C4-2B (cell line): ENCODE measurements at regions not wholly inside any gene's neighbourhood (a gene's known extent, or its start where the extent isn't known, plus 50 kb on each side); places are given as distances from the start of the nearest gene placed in this dataset.
"Not testable (repeated sequence)": the region's sequence is repeated elsewhere in the genome, so short reads cannot be mapped to it uniquely, and the experiment has no call there.

Source experiments
- H3K27ac ChIP-seq: fragments of 450-650 bp; 2 replicates; pipeline ENCODE4 v1.5.1; 2017
- ZFX ChIP-seq: fragments of 450-650 bp; IDR thresholded peaks from 2 replicates; pipeline ENCODE4 v1.6.1; 2017
- TF ChIP-seq, protein P1 (sequence below): fragments of 450-650 bp; conservative IDR thresholded peaks from 2 replicates; pipeline ENCODE4 v1.5.1; 2017; ENCODE audit warnings: mild to moderate bottlenecking

DNA sequence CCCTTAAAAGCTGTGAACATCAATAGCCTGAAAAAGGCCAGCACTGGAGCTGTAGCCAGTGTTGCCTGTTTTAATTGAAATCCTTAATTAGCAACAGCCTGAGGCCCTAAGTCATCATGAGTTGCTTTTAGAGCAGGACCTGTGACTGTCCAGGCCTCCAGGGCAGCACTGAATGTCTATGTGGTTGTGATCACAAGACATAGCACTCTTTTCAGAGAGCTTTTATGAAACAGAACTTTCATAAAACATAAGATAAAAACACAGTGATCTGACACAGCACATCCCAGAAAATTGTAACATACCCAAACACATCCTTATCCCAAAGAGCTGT, 85.5 kb upstream of the MYO10 start:
- no peak overlapping the region for H3K27ac ChIP-seq
- no peak for TF ChIP-seq ZFX
- TF ChIP-seq, protein P1, sequence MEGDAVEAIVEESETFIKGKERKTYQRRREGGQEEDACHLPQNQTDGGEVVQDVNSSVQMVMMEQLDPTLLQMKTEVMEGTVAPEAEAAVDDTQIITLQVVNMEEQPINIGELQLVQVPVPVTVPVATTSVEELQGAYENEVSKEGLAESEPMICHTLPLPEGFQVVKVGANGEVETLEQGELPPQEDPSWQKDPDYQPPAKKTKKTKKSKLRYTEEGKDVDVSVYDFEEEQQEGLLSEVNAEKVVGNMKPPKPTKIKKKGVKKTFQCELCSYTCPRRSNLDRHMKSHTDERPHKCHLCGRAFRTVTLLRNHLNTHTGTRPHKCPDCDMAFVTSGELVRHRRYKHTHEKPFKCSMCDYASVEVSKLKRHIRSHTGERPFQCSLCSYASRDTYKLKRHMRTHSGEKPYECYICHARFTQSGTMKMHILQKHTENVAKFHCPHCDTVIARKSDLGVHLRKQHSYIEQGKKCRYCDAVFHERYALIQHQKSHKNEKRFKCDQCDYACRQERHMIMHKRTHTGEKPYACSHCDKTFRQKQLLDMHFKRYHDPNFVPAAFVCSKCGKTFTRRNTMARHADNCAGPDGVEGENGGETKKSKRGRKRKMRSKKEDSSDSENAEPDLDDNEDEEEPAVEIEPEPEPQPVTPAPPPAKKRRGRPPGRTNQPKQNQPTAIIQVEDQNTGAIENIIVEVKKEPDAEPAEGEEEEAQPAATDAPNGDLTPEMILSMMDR, result no peak

DNA sequence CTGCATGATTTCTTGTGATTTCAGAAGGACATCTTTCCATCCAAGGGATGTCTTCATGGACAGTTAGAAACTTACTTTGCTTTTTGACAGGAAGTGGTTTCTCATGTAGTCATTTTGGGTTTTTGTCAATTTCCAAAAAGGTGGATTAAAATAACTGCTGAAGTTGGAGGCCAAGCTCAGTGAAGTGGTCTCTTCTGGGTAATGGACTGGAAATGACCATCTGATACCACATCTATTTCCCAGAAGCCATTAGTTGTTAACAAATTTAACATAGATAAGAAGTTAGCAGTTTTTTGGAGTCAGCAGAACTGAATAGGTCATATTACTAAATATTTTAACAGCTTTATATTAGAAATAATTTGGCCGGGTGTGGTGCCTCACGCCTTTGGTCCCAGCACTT, 86.2 kb upstream of the MYO10 start:
- H3K27ac ChIP-seq, result no peak overlapping the region

DNA sequence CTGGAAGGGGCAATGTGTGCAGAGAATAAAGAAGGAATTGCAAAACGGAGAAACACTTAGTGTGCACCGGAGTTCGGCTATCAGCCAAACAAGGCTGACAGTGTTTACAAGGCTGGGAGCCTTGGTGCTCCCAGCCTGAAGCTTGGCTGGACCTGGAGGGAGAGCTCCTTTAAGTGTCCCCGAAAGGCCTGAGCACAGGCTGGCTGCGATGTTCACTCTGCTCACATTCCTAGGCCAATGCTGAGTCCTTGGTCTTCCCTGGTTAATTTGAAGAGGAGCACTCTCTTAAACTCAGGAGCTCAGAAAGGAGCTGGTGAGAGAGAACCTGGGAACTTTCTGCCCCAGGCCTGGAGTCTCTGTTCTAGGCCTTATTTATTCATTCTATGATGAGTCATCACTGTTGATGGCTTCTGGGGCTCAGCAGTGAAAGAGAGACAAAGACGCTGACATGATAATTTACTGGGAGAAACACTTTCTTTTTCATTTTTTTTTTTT, 88.6 kb upstream of the MYO10 start:
- TF ChIP-seq, protein P1, result no peak
- no peak for TF ChIP-seq ZFX
- no peak overlapping the region for H3K27ac ChIP-seq

More for the DNA sequence above, 86.2 kb upstream of the MYO10 start:
- TF ChIP-seq, protein P1, result no peak

DNA sequence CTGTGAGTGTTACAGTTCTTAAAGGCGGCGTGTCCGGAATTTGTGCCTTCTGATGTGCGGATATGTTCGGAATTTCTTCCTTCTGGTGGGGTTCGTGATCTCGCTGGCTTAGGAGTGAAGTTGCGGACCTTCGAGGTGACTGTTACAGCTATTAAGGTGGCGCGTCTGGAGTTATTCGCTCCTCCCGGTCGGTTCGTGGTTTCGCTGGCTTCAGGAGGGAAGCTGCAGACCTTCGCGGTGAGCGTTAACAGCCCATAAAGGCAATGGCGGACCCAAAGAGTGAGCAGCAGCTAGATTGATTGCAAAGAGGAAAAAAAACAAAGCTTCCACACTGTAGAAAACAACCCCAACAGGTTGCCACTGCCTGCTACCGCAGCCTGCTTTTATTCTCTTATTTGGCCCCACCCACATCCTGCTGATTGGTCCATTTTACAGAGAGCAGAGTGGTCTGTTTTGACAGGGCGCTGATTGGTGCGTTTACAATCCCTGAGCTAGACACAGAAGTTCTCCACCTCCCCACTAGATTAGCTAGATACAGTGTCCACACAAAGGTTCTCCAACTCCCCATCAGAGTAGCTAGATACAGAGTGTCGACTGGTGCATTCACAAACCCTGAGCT, 95.7 kb upstream of the MYO10 start:
- H3K27ac ChIP-seq, result not testable (repeated sequence)

DNA sequence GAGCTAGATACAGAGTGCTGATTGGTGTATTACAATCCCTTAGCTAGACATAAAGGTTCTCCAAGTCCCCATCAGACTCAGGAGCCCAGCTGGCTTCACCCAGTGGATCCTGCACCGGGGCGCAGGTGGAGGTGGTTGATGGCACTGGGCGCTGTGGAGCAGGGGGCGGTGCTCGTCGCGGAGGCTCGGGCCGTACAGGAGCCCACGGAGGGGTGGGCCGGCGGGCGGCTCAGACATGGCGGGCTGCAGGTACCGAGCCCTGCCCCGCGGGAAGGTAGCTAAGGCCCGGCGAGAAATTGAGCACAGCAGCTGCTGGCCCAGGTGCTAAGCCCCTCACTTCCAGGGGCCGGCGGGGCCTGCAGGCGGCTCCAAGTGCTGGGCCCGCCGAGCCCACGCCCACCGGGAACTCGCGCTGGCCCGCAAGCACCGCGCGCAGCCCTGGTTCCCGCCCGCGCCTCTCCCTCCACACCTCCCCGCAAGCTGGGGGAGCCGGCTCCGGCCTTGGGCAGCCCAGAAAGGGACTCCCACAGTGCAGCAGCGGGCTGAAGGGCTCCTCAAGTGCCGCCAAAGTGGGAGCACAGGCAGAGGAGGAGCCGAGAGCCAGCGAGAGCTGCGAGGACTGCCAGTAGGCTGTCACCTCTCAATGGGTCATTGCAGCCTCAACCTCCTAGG, 96.4 kb upstream of the MYO10 start:
- H3K27ac ChIP-seq, result not testable (repeated sequence)

DNA sequence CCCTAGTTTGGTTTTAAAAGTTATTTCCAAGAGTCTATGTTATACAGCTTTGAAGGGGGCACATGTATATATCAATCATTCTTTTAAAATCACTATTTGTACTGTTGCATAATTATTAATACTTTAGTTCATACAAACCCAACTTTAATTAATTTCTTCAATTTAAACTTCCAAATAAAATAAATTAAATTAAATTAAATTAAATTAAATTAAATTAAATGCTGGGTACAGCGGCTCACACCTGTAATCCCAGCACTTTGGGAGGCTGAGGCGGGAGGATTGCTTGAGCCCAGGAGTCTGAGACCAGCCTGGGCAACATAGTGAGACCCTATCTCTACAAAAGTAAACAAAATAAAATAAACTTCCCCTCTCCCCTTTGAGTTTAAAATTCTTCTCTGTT, 98.9 kb upstream of the MYO10 start:
- not testable (repeated sequence) for H3K27ac ChIP-seq

DNA sequence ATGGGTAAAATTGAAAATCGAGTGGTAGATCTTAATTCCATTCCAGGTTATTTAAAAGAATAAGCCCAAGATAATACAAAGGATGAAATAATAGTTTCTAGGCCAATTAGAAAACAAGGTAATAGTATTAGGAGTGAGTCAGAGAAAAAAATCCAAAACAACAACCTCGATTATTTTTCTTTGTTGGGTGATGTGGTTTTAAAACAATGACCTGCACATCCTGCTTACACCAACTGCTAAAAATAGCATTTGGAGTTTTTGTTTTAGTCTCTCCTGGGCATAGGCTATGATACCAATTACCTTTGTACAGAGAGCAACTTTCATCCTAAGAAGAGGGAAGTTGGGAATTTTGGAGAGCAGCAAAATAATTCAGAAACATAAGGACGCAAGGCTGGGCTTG, 101.7 kb upstream of the MYO10 start:
- no peak overlapping the region for H3K27ac ChIP-seq
- no peak for TF ChIP-seq ZFX
- TF ChIP-seq, protein P1, result no peak

DNA sequence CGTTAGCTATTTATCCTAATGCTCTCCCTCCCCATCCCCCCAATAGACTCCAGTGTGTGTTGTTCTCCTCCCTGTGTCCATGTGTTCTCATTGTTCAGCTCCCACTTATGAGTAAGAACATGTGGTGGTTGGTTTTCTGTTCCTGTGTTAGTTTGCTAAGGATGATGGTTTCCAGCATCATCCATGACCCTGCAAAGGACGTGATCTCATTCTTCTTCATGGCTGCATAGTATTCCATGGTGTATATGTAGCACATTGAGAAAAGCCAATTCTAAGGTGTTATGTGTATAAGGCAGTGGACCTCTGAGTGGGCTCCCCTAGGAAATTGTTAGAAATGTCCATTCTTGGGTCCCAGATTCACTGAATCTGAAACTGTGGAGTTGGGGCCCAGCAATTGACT, 103.1 kb upstream of the MYO10 start:
- TF ChIP-seq, protein P1, result no peak
- no peak for TF ChIP-seq ZFX

DNA sequence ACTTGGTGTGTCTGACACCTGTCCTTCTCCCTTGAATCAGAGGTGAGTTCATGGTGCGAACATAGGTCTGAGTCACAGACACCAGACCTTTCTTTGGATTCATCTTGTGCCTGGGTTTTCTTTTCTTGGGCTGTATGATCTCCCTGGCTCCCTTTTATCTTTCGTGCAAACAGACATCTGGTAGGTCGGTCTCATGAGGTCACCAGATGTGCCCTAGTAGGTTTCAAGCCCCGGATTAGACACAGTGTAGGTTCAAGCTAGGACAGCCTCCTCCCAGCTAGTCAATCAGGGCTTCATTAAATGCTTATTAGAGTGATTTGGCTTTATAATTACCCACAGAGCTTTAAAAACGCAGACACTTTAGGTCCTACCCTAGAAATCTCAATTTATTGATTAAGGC, 106.0 kb upstream of the MYO10 start:
- H3K27ac ChIP-seq, result no peak overlapping the region
- TF ChIP-seq, protein P1, result no peak
- TF ChIP-seq ZFX, result no peak

More for the DNA sequence above, 103.1 kb upstream of the MYO10 start:
- no peak overlapping the region for H3K27ac ChIP-seq
